ENCODE measurements at regions not wholly inside any gene's neighbourhood (a gene's known extent, or its start where the extent isn't known, plus 50 kb on each side); places are given as distances from the start of the nearest gene placed in this dataset.

- no peaks in the 10 kb centered on the region for H3K79me2 ChIP-seq (ENCODE audit: insufficient read depth, low read length)
- no peaks in the 10 kb centered on the region for H3K27me3 ChIP-seq (ENCODE audit: low read length)
- no peak overlapping the region for H3K27ac ChIP-seq (ENCODE audit: low read depth, low read length)
- H3K9me3 ChIP-seq (ENCODE audit: insufficient read depth, low read length) = no peaks in the 10 kb centered on the region
- H3K9me2 ChIP-seq (replicated peaks; ENCODE audit: insufficient read depth, low read length) = no peaks in the 10 kb centered on the region
- no peak overlapping the region for H3K9ac ChIP-seq (ENCODE audit: low read length)
- no peak overlapping the region for H3K4me2 ChIP-seq (ENCODE audit: low read depth, low read length, poor library complexity, severe bottlenecking)
- H3F3A ChIP-seq (ENCODE audit: insufficient read depth) = no peaks in the 10 kb centered on the region
- no peaks in the 10 kb centered on the region for H3K36me3 ChIP-seq (ENCODE audit: low read length)
- no peak overlapping the region for H3K4me3 ChIP-seq (ENCODE audit: insufficient read depth, low read length, poor library complexity, severe bottlenecking)
- no peaks in the 10 kb centered on the region for H4K20me1 ChIP-seq (ENCODE audit: low read depth, low read length)
- TF ChIP-seq EZH2phosphoT487 (conservative IDR thresholded peaks at IDR 0.05; ENCODE audit: low read length) = no peak
- no peak for TF ChIP-seq CTCF (IDR thresholded peaks at IDR 0.05; ENCODE audit: insufficient read depth, low read length, poor library complexity, severe bottlenecking)
- no peak overlapping the region for H2AFZ ChIP-seq (ENCODE audit: low read depth, low read length, severe bottlenecking)
These were observed 509.6 kb upstream of the USP15 start for GRCh38 chr12:61750604-61751003.

- H3K4me2 ChIP-seq (ENCODE audit: low read depth, low read length, poor library complexity, severe bottlenecking) = no peak overlapping the region
- H4K20me1 ChIP-seq (ENCODE audit: low read depth, low read length) = no peaks in the 10 kb centered on the region
- no peaks in the 10 kb centered on the region for H3F3A ChIP-seq (ENCODE audit: insufficient read depth)
- H2AFZ ChIP-seq (ENCODE audit: low read depth, low read length, severe bottlenecking) = no peak overlapping the region
- no peaks in the 10 kb centered on the region for H3K9me2 ChIP-seq (replicated peaks; ENCODE audit: insufficient read depth, low read length)
- H3K4me3 ChIP-seq (ENCODE audit: insufficient read depth, low read length, poor library complexity, severe bottlenecking) = no peak overlapping the region
- H3K27ac ChIP-seq (ENCODE audit: low read depth, low read length) = no peak overlapping the region
- H3K79me2 ChIP-seq (ENCODE audit: insufficient read depth, low read length) = no peaks in the 10 kb centered on the region
- no peak overlapping the region for H3K9ac ChIP-seq (ENCODE audit: low read length)
- TF ChIP-seq CTCF (IDR thresholded peaks at IDR 0.05; ENCODE audit: insufficient read depth, low read length, poor library complexity, severe bottlenecking) = no peak
- no peak for TF ChIP-seq EZH2phosphoT487 (conservative IDR thresholded peaks at IDR 0.05; ENCODE audit: low read length)
- no peaks in the 10 kb centered on the region for H3K9me3 ChIP-seq (ENCODE audit: insufficient read depth, low read length)
- H3K27me3 ChIP-seq (ENCODE audit: low read length) = no peaks in the 10 kb centered on the region
- no peaks in the 10 kb centered on the region for H3K36me3 ChIP-seq (ENCODE audit: low read length)
These were observed 506.0 kb upstream of the USP15 start for GRCh38 chr12:61754214-61754613.

DNA sequence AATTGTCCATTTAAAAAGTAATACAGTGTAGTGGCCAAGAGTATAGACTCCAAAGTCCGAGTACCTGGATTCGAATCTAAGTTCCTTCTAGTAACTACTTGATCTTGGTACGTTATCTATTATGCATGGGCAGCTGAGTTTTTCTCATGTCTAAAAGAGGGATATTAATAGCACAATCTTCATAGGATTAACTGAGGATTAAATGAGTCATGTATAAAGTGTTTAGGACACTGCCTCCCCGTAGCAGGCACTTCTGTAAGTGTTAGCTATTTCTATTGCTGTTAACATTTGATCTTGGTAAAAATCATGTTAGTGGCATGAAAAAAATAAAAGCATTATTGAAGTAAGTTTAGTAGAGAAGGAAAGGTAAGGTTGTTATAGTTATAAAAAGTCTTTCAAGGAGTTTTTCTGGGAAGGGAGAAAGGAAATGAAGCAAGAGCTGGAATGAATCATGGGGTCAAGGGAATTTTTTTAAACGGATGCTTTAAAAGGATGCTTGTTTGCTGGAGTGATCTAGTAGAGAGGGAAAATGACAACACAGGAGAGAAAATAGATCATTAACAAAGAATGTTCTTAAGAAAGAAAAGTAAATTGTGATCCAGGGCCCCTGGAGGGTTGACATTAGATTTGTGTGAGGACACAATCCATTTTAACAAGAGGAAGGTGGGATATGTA, 502.2 kb upstream of the USP15 start:
- Histone ChIP-seq H3K27me3 (ENCODE audit: low read length) (no peaks in the 10 kb centered on the region), H4K20me1 (ENCODE audit: low read depth, low read length) (no peaks in the 10 kb centered on the region), H3K9ac (ENCODE audit: low read length) (no peak overlapping the region), H3F3A (ENCODE audit: insufficient read depth) (no peaks in the 10 kb centered on the region), H2AFZ (ENCODE audit: low read depth, low read length, severe bottlenecking) (no peak overlapping the region), H3K36me3 (ENCODE audit: low read length) (no peaks in the 10 kb centered on the region), H3K4me2 (ENCODE audit: low read depth, low read length, poor library complexity, severe bottlenecking) (no peak overlapping the region), H3K79me2 (ENCODE audit: insufficient read depth, low read length) (no peaks in the 10 kb centered on the region), H3K9me3 (ENCODE audit: insufficient read depth, low read length) (no peaks in the 10 kb centered on the region), H3K27ac (ENCODE audit: low read depth, low read length) (no peak overlapping the region), H3K4me3 (ENCODE audit: insufficient read depth, low read length, poor library complexity, severe bottlenecking) (no peak overlapping the region), H3K9me2 (replicated peaks; ENCODE audit: insufficient read depth, low read length) (no peaks in the 10 kb centered on the region)
- no peak for TF ChIP-seq EZH2phosphoT487 (conservative IDR thresholded peaks at IDR 0.05; ENCODE audit: low read length)
- TF ChIP-seq CTCF (IDR thresholded peaks at IDR 0.05; ENCODE audit: insufficient read depth, low read length, poor library complexity, severe bottlenecking) = no peak
